ENCODE measurements at regions not wholly inside any gene's neighbourhood (a gene's known extent, or its start where the extent isn't known, plus 50 kb on each side); places are given as distances from the start of the nearest gene placed in this dataset.

- POLR2A ChIA-PET = no interaction called here
- no peak for TF ChIP-seq CTCF (IDR thresholded peaks at IDR 0.05; ENCODE audit: insufficient read depth, low read length, missing control alignments)
- no peak for DNase-seq (ENCODE audit: low read depth, low spot score)
- CTCF ChIA-PET = no interaction called here
- no peak overlapping the region for H3K4me3 ChIP-seq (ENCODE audit: low read depth, low read length)
Observed at GRCh38 chr19:34018546-34018945, 153.8 kb upstream of the LSM14A start.

DNA sequence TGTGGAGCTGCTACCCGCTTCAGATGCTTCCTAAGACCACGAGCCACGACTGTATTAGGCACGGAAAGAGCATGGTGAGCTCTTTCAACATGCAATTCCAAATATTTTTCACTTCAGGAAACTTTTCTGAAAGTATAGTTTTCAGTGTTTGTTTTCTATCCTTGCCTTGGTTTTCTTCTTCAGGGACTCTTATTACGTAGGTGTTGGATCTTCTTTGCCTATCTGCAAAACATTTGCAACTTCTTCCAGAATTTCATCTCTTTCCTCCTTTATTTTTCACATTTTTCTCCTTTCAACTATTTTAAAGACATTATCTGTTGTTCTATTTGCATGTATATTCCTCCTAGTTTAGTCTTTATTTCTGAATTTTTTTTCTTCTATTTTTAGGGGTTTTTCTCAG is 148.9 kb upstream of the LSM14A start:
- ChIA-PET CTCF (no interaction called here), POLR2A (no interaction called here)
- TF ChIP-seq CTCF (IDR thresholded peaks at IDR 0.05; ENCODE audit: insufficient read depth, low read length, missing control alignments) = no peak
- H3K4me3 ChIP-seq (ENCODE audit: low read depth, low read length) = no peak overlapping the region
- DNase-seq (ENCODE audit: low read depth, low spot score) = no peak

- no peak overlapping the region for H3K4me3 ChIP-seq (ENCODE audit: low read depth, low read length)
- ChIA-PET CTCF (interaction anchor here (2.0 kb wide), 1 partner anchor 8 kb away, joined by 6 read pairs; no protein-coding TSS in a partner anchor), POLR2A (no interaction called here)
- no peak for DNase-seq (ENCODE audit: low read depth, low spot score)
- TF ChIP-seq CTCF (IDR thresholded peaks at IDR 0.05; ENCODE audit: insufficient read depth, low read length, missing control alignments) = no peak
Observed at GRCh38 chr19:34033880-34034279, 138.4 kb upstream of the LSM14A start.

GRCh38 chr19:34034318-34034846 is 137.9 kb upstream of the LSM14A start:
- no peak for TF ChIP-seq CTCF (IDR thresholded peaks at IDR 0.05; ENCODE audit: insufficient read depth, low read length, missing control alignments)
- no peak overlapping the region for H3K4me3 ChIP-seq (ENCODE audit: low read depth, low read length)
- ChIA-PET CTCF (interaction anchor here (1.2 kb wide), 1 partner anchor 62 kb away, joined by 4 read pairs; no protein-coding TSS in a partner anchor), POLR2A (no interaction called here)
- no peak for DNase-seq (ENCODE audit: low read depth, low spot score)

GRCh38 chr19:34041925-34042521 is 130.3 kb upstream of the LSM14A start:
- no peak overlapping the region for H3K4me3 ChIP-seq (ENCODE audit: low read depth, low read length)
- no peak for DNase-seq (ENCODE audit: low read depth, low spot score)
- POLR2A ChIA-PET = no interaction called here
- TF ChIP-seq CTCF (IDR thresholded peaks at IDR 0.05; ENCODE audit: insufficient read depth, low read length, missing control alignments) = peak; percentile 84
- CTCF ChIA-PET = interaction anchor here (0.6 to 3.9 kb wide), 28 partner anchors 8 to 304 kb away, joined by 3 to 48 read pairs (median 4); no protein-coding TSS in a partner anchor

DNA sequence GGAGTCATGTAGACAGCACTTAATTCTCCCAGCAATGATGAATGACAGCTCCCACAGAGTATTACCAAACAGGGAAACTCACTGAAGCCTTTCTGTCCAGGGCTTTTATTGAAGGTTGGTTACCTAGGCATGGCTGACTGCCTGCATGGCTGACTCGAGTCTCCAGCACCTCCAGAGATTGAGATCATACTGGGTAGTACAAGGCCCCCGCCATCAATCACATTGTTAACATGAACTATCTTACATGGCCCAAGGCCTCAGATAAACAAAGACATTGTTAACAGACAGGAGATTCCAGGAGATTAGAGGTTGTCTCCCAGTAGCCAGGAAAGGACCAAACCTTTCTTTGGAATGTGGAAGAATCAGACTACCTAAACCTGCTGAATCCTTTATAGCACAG is 128.3 kb upstream of the LSM14A start:
- CTCF ChIA-PET = interaction anchor here (0.7 to 3.9 kb wide), 6 partner anchors 8 to 266 kb away, joined by 3 to 48 read pairs (median 8); no protein-coding TSS in a partner anchor
- DNase-seq (ENCODE audit: low read depth, low spot score) = no peak

More for the DNA sequence above, 128.3 kb upstream of the LSM14A start:
- H3K4me3 ChIP-seq (ENCODE audit: low read depth, low read length) = no peak overlapping the region
- POLR2A ChIA-PET = no interaction called here
- TF ChIP-seq CTCF (IDR thresholded peaks at IDR 0.05; ENCODE audit: insufficient read depth, low read length, missing control alignments) = no peak
